ENCODE measurements at regions not wholly inside any gene's neighbourhood (a gene's known extent, or its start where the extent isn't known, plus 50 kb on each side); places are given as distances from the start of the nearest gene placed in this dataset.

DNA sequence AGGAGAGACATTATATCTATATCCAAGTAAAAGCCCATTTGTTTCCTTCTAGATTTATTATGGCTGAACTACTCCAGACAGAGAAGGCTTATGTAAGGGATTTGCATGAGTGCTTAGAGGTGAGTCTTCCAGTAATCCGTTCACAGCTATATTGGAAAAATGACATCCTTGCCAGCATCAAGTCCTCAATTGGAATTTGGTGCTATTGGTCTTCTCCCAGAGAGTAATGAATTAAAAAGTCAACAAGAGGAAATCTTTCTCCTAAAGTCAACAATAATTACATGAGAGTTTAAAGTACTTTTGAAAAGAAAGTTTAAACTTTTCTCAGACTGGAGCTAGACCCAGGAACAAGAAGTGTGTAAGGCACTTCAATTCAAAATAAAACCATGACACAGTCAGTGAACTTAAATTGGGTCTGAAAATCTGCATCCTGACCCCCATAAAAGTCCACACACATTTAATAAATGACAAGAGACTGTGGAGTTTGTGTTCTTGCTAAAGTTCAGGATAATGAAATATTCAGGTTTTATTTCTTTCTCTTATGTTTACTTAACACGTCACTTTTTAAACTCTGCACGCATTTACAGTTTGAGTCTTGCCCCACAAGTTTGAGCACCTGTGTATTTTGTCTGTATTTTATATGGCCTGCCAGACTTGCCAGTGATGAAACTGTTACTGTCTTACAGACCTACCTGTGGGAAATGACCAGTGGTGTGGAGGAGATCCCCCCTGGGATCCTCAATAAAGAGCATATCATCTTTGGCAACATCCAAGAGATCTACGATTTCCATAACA, 268.2 kb upstream of the UMPS start:
- in situ Hi-C loops (cut with HindIII; ENCODE audit: low sequenced_read_pairs), result loop anchor here (25.0 kb wide), 1 partner anchor 450 kb away; no protein-coding TSS in a partner anchor
- H3K4me3 ChIP-seq (ENCODE audit: low read depth, low read length), result no peak overlapping the region
- TF ChIP-seq, protein P1, sequence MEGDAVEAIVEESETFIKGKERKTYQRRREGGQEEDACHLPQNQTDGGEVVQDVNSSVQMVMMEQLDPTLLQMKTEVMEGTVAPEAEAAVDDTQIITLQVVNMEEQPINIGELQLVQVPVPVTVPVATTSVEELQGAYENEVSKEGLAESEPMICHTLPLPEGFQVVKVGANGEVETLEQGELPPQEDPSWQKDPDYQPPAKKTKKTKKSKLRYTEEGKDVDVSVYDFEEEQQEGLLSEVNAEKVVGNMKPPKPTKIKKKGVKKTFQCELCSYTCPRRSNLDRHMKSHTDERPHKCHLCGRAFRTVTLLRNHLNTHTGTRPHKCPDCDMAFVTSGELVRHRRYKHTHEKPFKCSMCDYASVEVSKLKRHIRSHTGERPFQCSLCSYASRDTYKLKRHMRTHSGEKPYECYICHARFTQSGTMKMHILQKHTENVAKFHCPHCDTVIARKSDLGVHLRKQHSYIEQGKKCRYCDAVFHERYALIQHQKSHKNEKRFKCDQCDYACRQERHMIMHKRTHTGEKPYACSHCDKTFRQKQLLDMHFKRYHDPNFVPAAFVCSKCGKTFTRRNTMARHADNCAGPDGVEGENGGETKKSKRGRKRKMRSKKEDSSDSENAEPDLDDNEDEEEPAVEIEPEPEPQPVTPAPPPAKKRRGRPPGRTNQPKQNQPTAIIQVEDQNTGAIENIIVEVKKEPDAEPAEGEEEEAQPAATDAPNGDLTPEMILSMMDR (IDR thresholded peaks at IDR 0.05; ENCODE audit: low read depth, low read length, missing control alignments), result no peak
- no peak for DNase-seq (ENCODE audit: low read depth)

DNA sequence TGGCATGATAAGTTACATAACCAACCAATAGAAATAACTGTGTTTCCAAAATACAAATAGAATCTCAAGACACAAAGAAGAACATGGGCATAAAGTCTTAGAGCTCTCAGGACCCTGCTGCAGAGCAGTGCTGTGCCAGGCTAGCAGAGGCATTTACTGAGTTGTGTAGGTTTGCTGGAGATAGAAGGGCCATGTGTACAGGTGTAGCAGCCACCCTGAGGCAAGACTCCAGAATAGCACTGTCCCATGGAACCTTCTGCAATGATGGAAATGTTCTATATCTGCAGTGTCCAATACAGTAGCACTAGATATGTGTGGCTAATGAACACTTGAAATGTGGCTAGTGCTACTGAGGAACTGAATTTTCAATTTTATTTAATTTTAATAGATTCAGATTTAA, 267.0 kb upstream of the UMPS start:
- TF ChIP-seq, protein P1 (IDR thresholded peaks at IDR 0.05; ENCODE audit: low read depth, low read length, missing control alignments), result no peak
- in situ Hi-C loops (cut with HindIII; ENCODE audit: low sequenced_read_pairs), result loop anchor here (25.0 kb wide), 1 partner anchor 451 kb away; no protein-coding TSS in a partner anchor
- DNase-seq (ENCODE audit: low read depth), result no peak
- no peak overlapping the region for H3K4me3 ChIP-seq (ENCODE audit: low read depth, low read length)

DNA sequence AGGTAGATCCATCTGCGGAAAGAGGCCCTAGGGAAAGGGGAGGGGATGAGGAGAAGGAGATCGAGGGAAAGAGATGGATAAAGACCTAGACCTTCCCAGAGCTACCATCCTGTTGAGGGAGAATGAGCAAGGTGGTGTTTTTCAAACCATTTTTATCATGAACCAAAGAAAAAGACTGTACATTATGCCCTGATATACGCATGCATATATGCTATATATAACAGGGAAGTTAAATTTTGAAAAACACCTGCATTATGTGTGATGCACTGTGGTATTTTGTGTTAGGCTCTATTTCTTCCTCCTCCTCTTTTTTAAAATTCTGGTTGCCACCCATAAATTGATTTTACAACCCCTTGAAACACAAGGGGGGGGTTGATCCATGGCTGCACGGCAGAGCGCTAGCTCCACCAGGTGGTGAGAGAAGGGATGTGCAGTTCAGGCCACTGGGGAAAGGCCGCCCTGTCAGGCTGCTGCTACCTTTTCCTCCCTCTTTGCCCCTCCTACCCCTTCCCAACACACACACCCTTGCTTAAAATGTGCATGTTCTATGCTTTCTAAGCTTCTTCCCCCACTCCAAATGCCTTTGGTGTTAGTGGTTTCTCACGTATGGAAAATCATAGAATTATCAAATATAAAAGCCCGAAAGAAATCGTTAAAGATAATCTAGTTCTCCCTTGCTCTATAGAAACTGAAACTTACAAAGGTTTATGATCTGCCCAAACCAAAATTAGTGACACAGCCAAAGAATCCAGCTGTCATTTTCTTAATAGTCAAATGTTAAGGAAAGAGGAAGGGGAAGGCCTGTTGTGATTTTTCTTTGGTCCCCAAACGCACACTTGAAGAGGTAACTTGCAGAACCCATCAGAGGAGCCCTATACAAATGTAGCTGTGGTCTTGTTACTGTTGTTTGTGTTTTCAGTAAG, 262.0 kb upstream of the UMPS start:
- peak; percentile 22 for DNase-seq (ENCODE audit: low read depth)
- in situ Hi-C loops (cut with HindIII; ENCODE audit: low sequenced_read_pairs), result loop anchor here (25.0 kb wide), 1 partner anchor 456 kb away; no protein-coding TSS in a partner anchor
- TF ChIP-seq, protein P1 (IDR thresholded peaks at IDR 0.05; ENCODE audit: low read depth, low read length, missing control alignments), result peak; percentile 99
- no peak overlapping the region for H3K4me3 ChIP-seq (ENCODE audit: low read depth, low read length)

DNA sequence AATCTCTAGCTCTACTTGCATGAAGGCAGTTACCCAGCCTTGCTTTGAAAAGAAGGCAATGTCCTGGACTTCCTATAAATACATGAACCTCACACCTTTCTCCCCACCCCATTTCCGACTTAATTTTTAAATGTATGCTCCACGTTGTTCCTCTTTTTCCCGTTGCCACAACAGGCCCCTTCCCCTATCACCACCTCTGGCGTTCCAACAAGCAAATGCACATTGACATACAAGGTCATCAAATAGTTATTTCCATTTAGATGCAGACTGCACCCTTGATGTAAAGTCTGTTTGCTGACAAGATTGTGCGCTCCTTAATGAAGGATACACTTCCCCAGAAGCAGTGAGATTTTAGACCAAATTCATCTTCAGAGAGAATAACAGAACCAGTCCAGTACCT, 260.7 kb upstream of the UMPS start:
- no peak overlapping the region for H3K4me3 ChIP-seq (ENCODE audit: low read depth, low read length)
- DNase-seq (ENCODE audit: low read depth), result no peak
- TF ChIP-seq, protein P1 (IDR thresholded peaks at IDR 0.05; ENCODE audit: low read depth, low read length, missing control alignments), result no peak

DNA sequence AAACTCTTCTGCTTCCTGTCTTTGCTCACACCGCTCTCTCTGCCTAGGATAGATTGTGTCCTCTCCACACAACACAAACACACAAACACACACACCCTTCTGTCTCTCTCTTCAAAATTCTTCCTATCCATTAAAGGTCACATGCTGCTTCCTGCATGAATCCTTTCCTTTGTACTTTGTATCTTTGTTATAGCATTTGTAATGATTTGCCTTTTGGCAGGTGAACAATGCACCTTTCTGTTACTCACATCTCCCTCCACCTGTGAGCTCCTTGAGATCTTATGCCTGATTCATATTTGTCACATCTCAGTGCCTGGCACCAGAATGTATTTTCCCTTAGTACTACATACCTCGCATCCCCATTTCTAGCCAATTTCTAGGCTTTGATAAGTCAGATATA, 251.4 kb upstream of the UMPS start:
- TF ChIP-seq, protein P1 (IDR thresholded peaks at IDR 0.05; ENCODE audit: low read depth, low read length, missing control alignments), result no peak
- in situ Hi-C loops (cut with HindIII; ENCODE audit: low sequenced_read_pairs), result no loop called here
- H3K4me3 ChIP-seq (ENCODE audit: low read depth, low read length), result no peak overlapping the region
- no peak for DNase-seq (ENCODE audit: low read depth)

More for the DNA sequence above, 260.7 kb upstream of the UMPS start:
- in situ Hi-C loops (cut with HindIII; ENCODE audit: low sequenced_read_pairs), result loop anchor here (25.0 kb wide), 1 partner anchor 457 kb away; no protein-coding TSS in a partner anchor

DNA sequence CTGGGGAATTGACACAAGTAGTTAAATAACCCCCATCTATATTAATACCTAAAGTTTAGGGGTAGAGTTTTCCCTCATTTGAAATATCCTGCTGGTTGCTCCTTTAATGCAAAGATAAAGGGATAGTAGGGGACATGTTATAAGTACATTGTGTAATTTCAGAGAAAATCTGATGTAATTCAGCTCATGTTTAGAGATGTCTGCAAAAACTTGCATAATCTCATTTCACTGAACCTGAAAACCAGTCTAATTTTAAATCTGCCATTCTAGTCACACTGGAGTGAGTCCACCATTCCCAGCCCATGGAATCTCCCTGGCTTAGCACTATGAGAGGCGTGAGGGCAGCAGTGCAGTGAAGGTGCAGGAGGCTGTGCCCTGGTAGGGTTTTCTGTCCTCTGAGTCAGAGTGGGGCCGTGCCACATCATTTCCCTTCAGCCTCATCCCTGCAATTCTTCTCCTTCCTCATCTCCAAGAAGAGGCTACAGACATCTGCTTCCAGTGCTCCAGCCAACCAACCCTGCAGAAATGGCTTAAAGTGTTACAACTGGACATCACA, 246.3 kb upstream of the UMPS start:
- H3K4me3 ChIP-seq (ENCODE audit: low read depth, low read length), result no peak overlapping the region
- no peak for DNase-seq (ENCODE audit: low read depth)
- in situ Hi-C loops (cut with HindIII; ENCODE audit: low sequenced_read_pairs), result no loop called here
- TF ChIP-seq, protein P1 (IDR thresholded peaks at IDR 0.05; ENCODE audit: low read depth, low read length, missing control alignments), result no peak
